WI38 (cell line): ENCODE measurements at regions not wholly inside any gene's neighbourhood (a gene's known extent, or its start where the extent isn't known, plus 50 kb on each side); places are given as distances from the start of the nearest gene placed in this dataset.

Experiments
- H3K4me3 ChIP-seq: 2 replicates; pipeline ENCODE4 v1.5.1; 2011; ENCODE audit warnings: low read depth, mild to moderate bottlenecking, control low read depth, low read length
- CTCF ChIP-seq: IDR thresholded peaks from 2 replicates; pipeline ENCODE4 v1.5.1; 2012; ENCODE audit warnings: low read depth, mild to moderate bottlenecking, control low read depth, low read length

GRCh38 chr2:121038891-121039616, 245.9 kb downstream of the TFCP2L1 start:
- no peak for TF ChIP-seq CTCF
- H3K4me3 ChIP-seq, result no peak overlapping the region

GRCh38 chr2:121039679-121040078, 245.3 kb downstream of the TFCP2L1 start:
- TF ChIP-seq CTCF, result no peak
- no peak overlapping the region for H3K4me3 ChIP-seq

- H3K4me3 ChIP-seq, result no peak overlapping the region
- no peak for TF ChIP-seq CTCF
These were observed 243.5 kb downstream of the TFCP2L1 start for GRCh38 chr2:121041516-121041915.

- TF ChIP-seq CTCF, result no peak
These were observed 241.8 kb downstream of the TFCP2L1 start for GRCh38 chr2:121043061-121043826.

GRCh38 chr2:121043827-121044222, 241.2 kb downstream of the TFCP2L1 start:
- no peak overlapping the region for H3K4me3 ChIP-seq
- TF ChIP-seq CTCF, result no peak

More at GRCh38 chr2:121043061-121043826, 241.8 kb downstream of the TFCP2L1 start:
- no peak overlapping the region for H3K4me3 ChIP-seq

GRCh38 chr2:121044412-121044811, 240.6 kb downstream of the TFCP2L1 start:
- no peak for TF ChIP-seq CTCF
- H3K4me3 ChIP-seq, result no peak overlapping the region

- TF ChIP-seq CTCF, result no peak
- no peak overlapping the region for H3K4me3 ChIP-seq
These were observed 239.8 kb downstream of the TFCP2L1 start for GRCh38 chr2:121045245-121045644.
